Neuronal stem cell (in vitro differentiated cells): ENCODE measurements at regions not wholly inside any gene's neighbourhood (a gene's known extent, or its start where the extent isn't known, plus 50 kb on each side); places are given as distances from the start of the nearest gene placed in this dataset.

Experiments used
- DNase-seq: peaks from one replicate; pipeline ENCODE4 v3.0.0-alpha.2; 2013; ENCODE audit warnings: low spot score
- H2AFZ ChIP-seq: one replicate; pipeline ENCODE4 v1.6.1; 2013; ENCODE audit warnings: mild to moderate bottlenecking, low read length, inconsistent platforms
- H2AK5ac ChIP-seq: 2 replicates; pipeline ENCODE4 v1.6.1; 2013; ENCODE audit warnings: low read depth, mild to moderate bottlenecking, inconsistent platforms, low read length, moderate library complexity, mixed read lengths
- H2BK120ac ChIP-seq: 2 replicates; pipeline ENCODE4 v1.6.1; 2013; ENCODE audit warnings: low read depth, mild to moderate bottlenecking, inconsistent platforms, low read length, moderate library complexity, mixed read lengths
- H2BK12ac ChIP-seq: one replicate; pipeline ENCODE4 v1.6.1; 2013; ENCODE audit warnings: low read length, inconsistent platforms
- H2BK15ac ChIP-seq: 2 replicates; pipeline ENCODE4 v1.6.1; 2013; ENCODE audit warnings: mild to moderate bottlenecking, low read length, inconsistent platforms, mixed read lengths
- H2BK5ac ChIP-seq: one replicate; pipeline ENCODE4 v1.6.1; 2013; ENCODE audit warnings: inconsistent platforms, mild to moderate bottlenecking, low read length, moderate library complexity
- H3K14ac ChIP-seq: one replicate; pipeline ENCODE4 v1.6.1; 2013; ENCODE audit warnings: low read length, inconsistent platforms
- H3K18ac ChIP-seq: 2 replicates; pipeline ENCODE4 v1.6.1; 2013; ENCODE audit warnings: low read length, inconsistent platforms
- H3K23ac ChIP-seq: 2 replicates; pipeline ENCODE4 v1.6.1; 2013; ENCODE audit warnings: low read depth, mild to moderate bottlenecking, mixed read lengths, low read length, inconsistent platforms; ENCODE audit not compliant: poor library complexity
- H3K27ac ChIP-seq: replicated peaks from 3 replicates; pipeline ENCODE4 v1.5.1; 2013; ENCODE audit warnings: low read length, inconsistent platforms
- H3K27me3 ChIP-seq, 3 experiments: 2 replicates each; pipeline ENCODE4 v1.6.1; 2013; ENCODE audit warnings: low read length in 3 of 3, mild to moderate bottlenecking in 2 of 3, inconsistent platforms in 1 of 3, low read depth in 1 of 3, mixed read lengths in 1 of 3, moderate library complexity in 1 of 3; ENCODE audit not compliant: control insufficient read depth in 3 of 3, insufficient read depth in 3 of 3
- H3K36me3 ChIP-seq, 2 donors: replicated peaks in 1 of 2; 2 replicates each; pipeline ENCODE4 v1.6.1; 2013; ENCODE audit warnings: low read length in 2 of 2; ENCODE audit not compliant: control insufficient read depth in 2 of 2, insufficient read depth in 2 of 2
- H3K4ac ChIP-seq: 2 replicates; pipeline ENCODE4 v1.6.1; 2013; ENCODE audit warnings: inconsistent platforms, mild to moderate bottlenecking, low read length, moderate library complexity
- H3K4me1 ChIP-seq, 2 donors: 1 replicate in 1 of 2; 2 replicates in 1 of 2; pipeline ENCODE4 v1.6.1; 2013; ENCODE audit warnings: low read length in 2 of 2, low read depth in 1 of 2; ENCODE audit not compliant: control insufficient read depth in 2 of 2, insufficient read depth in 1 of 2
- H3K4me2 ChIP-seq: one replicate; pipeline ENCODE4 v1.6.1; 2013; ENCODE audit warnings: mild to moderate bottlenecking, low read length, inconsistent platforms; ENCODE audit not compliant: insufficient read depth, poor library complexity, severe bottlenecking
- H3K4me3 ChIP-seq, 2 donors: 2 replicates each; pipeline ENCODE4 v1.5.1; 2013; ENCODE audit warnings: low read length in 2 of 2, mild to moderate bottlenecking in 2 of 2, inconsistent platforms in 1 of 2, moderate library complexity in 1 of 2
- H3K79me1 ChIP-seq: one replicate; pipeline ENCODE4 v1.6.1; 2013; ENCODE audit warnings: low read depth, mild to moderate bottlenecking, inconsistent platforms, low read length, moderate library complexity
- H3K9ac ChIP-seq: one replicate; pipeline ENCODE4 v1.6.1; 2013; ENCODE audit warnings: mild to moderate bottlenecking, low read depth, low read length, inconsistent platforms; ENCODE audit not compliant: poor library complexity
- H3K9me3 ChIP-seq, 2 donors: replicated peaks in 1 of 2; 2 replicates each; pipeline versions ENCODE3 to v1.6.1; 2013; ENCODE audit warnings: low read length in 2 of 2, mild to moderate bottlenecking in 2 of 2, inconsistent platforms in 1 of 2, low read depth in 1 of 2, mixed read lengths in 1 of 2, moderate library complexity in 1 of 2; ENCODE audit not compliant: control insufficient read depth in 2 of 2, insufficient read depth in 1 of 2
- H4K8ac ChIP-seq: one replicate; pipeline ENCODE4 v1.6.1; 2013; ENCODE audit warnings: low read depth, mild to moderate bottlenecking, inconsistent platforms, low read length, moderate library complexity
- H4K91ac ChIP-seq: one replicate; pipeline ENCODE4 v1.6.1; 2013; ENCODE audit warnings: low read length, low read depth, mild to moderate bottlenecking, inconsistent platforms; ENCODE audit not compliant: poor library complexity
- WGBS, 2 donors: extraction: QIAGEN DNeasy Blood & Tissue Kit; methylation state at CpG; one replicate each; pipeline ENCODE4 v1.1.7; 2013; ENCODE audit warnings: missing lambda C conversion rate in 2 of 2, mixed read lengths in 1 of 2; ENCODE audit not compliant: insufficient read length in 2 of 2, insufficient replicate concordance in 1 of 2; ENCODE audit errors: extremely low coverage in 2 of 2; 5-methylcytosine and 5-hydroxymethylcytosine counted together

DNA sequence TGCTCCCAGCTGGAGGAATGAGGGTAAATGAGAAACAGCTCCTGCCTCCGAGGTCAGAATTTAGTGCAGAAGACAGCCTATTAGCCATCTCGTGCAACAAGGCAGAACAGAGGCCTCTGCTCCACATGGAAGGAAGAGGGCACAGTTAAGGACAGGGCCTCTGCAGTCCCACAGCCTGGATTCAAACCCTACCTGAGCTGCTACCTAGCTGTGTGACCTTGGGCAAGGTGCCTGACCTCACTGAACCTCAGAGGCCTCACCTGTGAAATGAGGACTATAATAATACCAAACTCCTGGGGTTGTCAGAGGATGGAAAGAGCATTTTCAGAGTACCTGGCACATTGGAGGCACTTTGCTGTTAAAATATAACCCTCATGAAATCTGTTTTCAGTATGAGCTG is 285.7 kb upstream of the CTNNB1 start:
- no peaks in the 10 kb centered on the region for H3K27me3 ChIP-seq
- no peak overlapping the region for H2BK5ac ChIP-seq
- H4K91ac ChIP-seq: no peak overlapping the region
- no peak overlapping the region for H3K4me2 ChIP-seq
- no peaks in the 10 kb centered on the region for H3K9me3 ChIP-seq
- no peak overlapping the region for H3K27ac ChIP-seq
- no peaks in the 10 kb centered on the region for H3K36me3 ChIP-seq
- H3K4me3 ChIP-seq: no peak overlapping the region
- no CpG with 5 or more reads among the region's 2 CpGs for WGBS, 2 donors
- no peaks in the 10 kb centered on the region for H3K79me1 ChIP-seq
- H3K9ac ChIP-seq: no peak overlapping the region
- H2AK5ac ChIP-seq: no peak overlapping the region
- H3K23ac ChIP-seq: no peak overlapping the region
- H3K4ac ChIP-seq: no peak overlapping the region
- DNase-seq: no peak
- H2BK12ac ChIP-seq: no peak overlapping the region
- no peak overlapping the region for H3K18ac ChIP-seq
- H2BK120ac ChIP-seq: no peak overlapping the region
- H4K8ac ChIP-seq: no peak overlapping the region
- no peak overlapping the region for H2BK15ac ChIP-seq
- H3K14ac ChIP-seq: no peak overlapping the region
- no peak overlapping the region for H2AFZ ChIP-seq
- peaks cover 0 to 11% of the 10 kb centered on the region in 2 donors for H3K4me1 ChIP-seq

- no peak overlapping the region for H2BK15ac ChIP-seq
- H3K4me2 ChIP-seq: no peak overlapping the region
- no peak overlapping the region for H3K4me3 ChIP-seq
- H3K18ac ChIP-seq: no peak overlapping the region
- no peak overlapping the region for H4K91ac ChIP-seq
- H3K9ac ChIP-seq: no peak overlapping the region
- no peaks in the 10 kb centered on the region for H3K9me3 ChIP-seq
- H3K27ac ChIP-seq: no peak overlapping the region
- peak overlapping the region; percentile 18 for H3K23ac ChIP-seq
- no peak overlapping the region for H2BK5ac ChIP-seq
- peaks cover 0 to 11% of the 10 kb centered on the region in 2 donors for H3K4me1 ChIP-seq
- no peaks in the 10 kb centered on the region for H3K27me3 ChIP-seq
- H3K4ac ChIP-seq: no peak overlapping the region
- no peaks in the 10 kb centered on the region for H3K36me3 ChIP-seq
- H3K79me1 ChIP-seq: no peaks in the 10 kb centered on the region
- no peak overlapping the region for H2AFZ ChIP-seq
- H4K8ac ChIP-seq: no peak overlapping the region
- no peak overlapping the region for H2AK5ac ChIP-seq
- no peak overlapping the region for H3K14ac ChIP-seq
- no CpG with 5 or more reads among the region's 2 CpGs for WGBS, 2 donors
- H2BK12ac ChIP-seq: no peak overlapping the region
- H2BK120ac ChIP-seq: no peak overlapping the region
- DNase-seq: no peak
Measured at GRCh38 chr3:40914475-40914874, 284.8 kb upstream of the CTNNB1 start.

DNA sequence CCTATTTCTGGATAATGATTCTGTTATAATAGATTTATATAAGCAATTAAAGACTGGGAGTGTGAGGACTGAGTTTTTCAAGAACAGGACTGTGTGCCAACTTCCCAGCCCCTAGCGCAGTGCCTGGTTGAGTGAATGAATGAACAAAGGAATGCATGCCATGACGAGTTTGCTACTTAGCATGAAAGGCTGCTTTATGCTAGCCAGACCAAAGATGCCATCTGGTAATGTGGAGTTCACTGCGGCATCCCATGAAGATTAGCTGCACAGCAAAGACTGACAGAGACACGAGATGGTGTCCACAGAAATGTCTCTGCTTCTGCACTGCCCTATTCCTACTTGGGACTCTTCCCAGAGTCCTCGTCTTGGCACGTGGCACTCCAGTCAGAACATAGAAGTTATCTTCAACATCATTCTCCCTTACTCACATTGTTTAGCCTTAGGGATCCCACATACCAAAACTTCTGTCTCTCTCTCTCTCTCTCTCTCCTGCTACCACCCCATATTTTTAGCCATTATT is 283.9 kb upstream of the CTNNB1 start:
- H3K27ac ChIP-seq: no peak overlapping the region
- H3K4ac ChIP-seq: no peak overlapping the region
- H2AFZ ChIP-seq: no peak overlapping the region
- H2BK12ac ChIP-seq: no peak overlapping the region
- H2BK5ac ChIP-seq: no peak overlapping the region
- H4K91ac ChIP-seq: no peak overlapping the region
- H3K79me1 ChIP-seq: no peaks in the 10 kb centered on the region
- H2AK5ac ChIP-seq: no peak overlapping the region
- H3K4me2 ChIP-seq: no peak overlapping the region
- H3K18ac ChIP-seq: no peak overlapping the region
- H3K4me3 ChIP-seq: no peak overlapping the region
- DNase-seq: no peak
- H3K9ac ChIP-seq: no peak overlapping the region
- H3K36me3 ChIP-seq: no peaks in the 10 kb centered on the region
- H2BK15ac ChIP-seq: no peak overlapping the region
- H3K27me3 ChIP-seq: no peaks in the 10 kb centered on the region
- no CpG with 5 or more reads among the region's 6 CpGs for WGBS, 2 donors
- no peaks in the 10 kb centered on the region for H3K9me3 ChIP-seq
- H3K4me1 ChIP-seq: peaks cover 0 to 13% of the 10 kb centered on the region in 2 donors
- H2BK120ac ChIP-seq: no peak overlapping the region
- H4K8ac ChIP-seq: no peak overlapping the region
- H3K23ac ChIP-seq: no peak overlapping the region
- no peak overlapping the region for H3K14ac ChIP-seq

- Histone ChIP-seq H2AFZ (no peak overlapping the region), H3K27ac (no peak overlapping the region), H3K36me3 (no peaks in the 10 kb centered on the region), H3K23ac (no peak overlapping the region), H2BK12ac (no peak overlapping the region), H3K4me1 (peaks cover 0 to 11% of the 10 kb centered on the region in 2 donors), H4K91ac (no peak overlapping the region), H3K9ac (no peak overlapping the region), H3K4me3 (no peak overlapping the region), H2AK5ac (no peak overlapping the region), H2BK5ac (no peak overlapping the region), H3K14ac (no peak overlapping the region), H4K8ac (no peak overlapping the region), H3K18ac (no peak overlapping the region), H3K4ac (no peak overlapping the region), H2BK15ac (no peak overlapping the region), H3K9me3 (no peaks in the 10 kb centered on the region), H3K79me1 (no peaks in the 10 kb centered on the region), H3K27me3 (no peaks in the 10 kb centered on the region), H2BK120ac (no peak overlapping the region), H3K4me2 (no peak overlapping the region)
- no CpG with 5 or more reads among the region's 2 CpGs for WGBS, 2 donors
- no peak for DNase-seq
Measured at GRCh38 chr3:40920041-40920440, 279.3 kb upstream of the CTNNB1 start.
